ENCODE measurements at regions not wholly inside any gene's neighbourhood (a gene's known extent, or its start where the extent isn't known, plus 50 kb on each side); places are given as distances from the start of the nearest gene placed in this dataset.

GRCh38 chr2:195560209-195560895 is 96.7 kb upstream of the SLC39A10 start:
- H3K79me2 ChIP-seq (ENCODE audit: insufficient read depth, low read length), result no peaks in the 10 kb centered on the region
- H3K4me1 ChIP-seq (ENCODE audit: insufficient read depth, low read length, poor library complexity, severe bottlenecking), result peaks cover 41% of the 10 kb centered on the region
- H3F3A ChIP-seq (ENCODE audit: low read depth), result peaks cover 17% of the 10 kb centered on the region
- no peaks in the 10 kb centered on the region for H4K20me1 ChIP-seq (ENCODE audit: insufficient read depth, low read length, poor library complexity, severe bottlenecking)
- H2AFZ ChIP-seq (ENCODE audit: low read length), result peak overlapping the region; percentile 63; the same call in 1 of the 2 replicates
- TF ChIP-seq EZH2phosphoT487 (IDR thresholded peaks at IDR 0.05; ENCODE audit: borderline replicate concordance) (no peak), CTCF (conservative IDR thresholded peaks at IDR 0.05; ENCODE audit: low read length) (no peak)
- peak overlapping the region; percentile 49 for H3K9ac ChIP-seq (ENCODE audit: low read depth, low read length, poor library complexity, severe bottlenecking)
- peak overlapping the region; percentile 51 for H3K4me3 ChIP-seq (ENCODE audit: low read length, poor library complexity, severe bottlenecking)
- no peaks in the 10 kb centered on the region for H3K27me3 ChIP-seq (ENCODE audit: insufficient read depth, low read length, poor library complexity, severe bottlenecking)
- no peaks in the 10 kb centered on the region for H3K9me2 ChIP-seq (replicated peaks; ENCODE audit: low read depth, low read length)
- H3K36me3 ChIP-seq (ENCODE audit: insufficient read depth, low read length), result no peaks in the 10 kb centered on the region
- peak overlapping the region; percentile 67 for H3K4me2 ChIP-seq (ENCODE audit: low read depth, low read length, poor library complexity, severe bottlenecking)
- H3K9me3 ChIP-seq (ENCODE audit: insufficient read depth, low read depth, low read length), result no peaks in the 10 kb centered on the region

- no peaks in the 10 kb centered on the region for H3K9me2 ChIP-seq (replicated peaks; ENCODE audit: low read depth, low read length)
- no peaks in the 10 kb centered on the region for H4K20me1 ChIP-seq (ENCODE audit: insufficient read depth, low read length, poor library complexity, severe bottlenecking)
- H3K36me3 ChIP-seq (ENCODE audit: insufficient read depth, low read length), result no peaks in the 10 kb centered on the region
- H3K4me2 ChIP-seq (ENCODE audit: low read depth, low read length, poor library complexity, severe bottlenecking), result peak overlapping the region; percentile 67
- H3K79me2 ChIP-seq (ENCODE audit: insufficient read depth, low read length), result no peaks in the 10 kb centered on the region
- H2AFZ ChIP-seq (ENCODE audit: low read length), result peak overlapping the region; percentile 45; the same call in 1 of the 2 replicates
- H3F3A ChIP-seq (ENCODE audit: low read depth), result peaks cover 17% of the 10 kb centered on the region
- H3K4me1 ChIP-seq (ENCODE audit: insufficient read depth, low read length, poor library complexity, severe bottlenecking), result peaks cover 41% of the 10 kb centered on the region
- TF ChIP-seq CTCF (conservative IDR thresholded peaks at IDR 0.05; ENCODE audit: low read length), result no peak
- no peak for TF ChIP-seq EZH2phosphoT487 (IDR thresholded peaks at IDR 0.05; ENCODE audit: borderline replicate concordance)
- peak overlapping the region; percentile 51 for H3K4me3 ChIP-seq (ENCODE audit: low read length, poor library complexity, severe bottlenecking)
- H3K9me3 ChIP-seq (ENCODE audit: insufficient read depth, low read depth, low read length), result no peaks in the 10 kb centered on the region
- H3K9ac ChIP-seq (ENCODE audit: low read depth, low read length, poor library complexity, severe bottlenecking), result peak overlapping the region; percentile 61
- no peaks in the 10 kb centered on the region for H3K27me3 ChIP-seq (ENCODE audit: insufficient read depth, low read length, poor library complexity, severe bottlenecking)
Observed at GRCh38 chr2:195559431-195559914, 97.6 kb upstream of the SLC39A10 start.

GRCh38 chr2:195555971-195556370 is 101.1 kb upstream of the SLC39A10 start:
- H4K20me1 ChIP-seq (ENCODE audit: insufficient read depth, low read length, poor library complexity, severe bottlenecking), result no peaks in the 10 kb centered on the region

More at GRCh38 chr2:195555971-195556370, 101.1 kb upstream of the SLC39A10 start:
- Histone ChIP-seq H3K9me3 (ENCODE audit: insufficient read depth, low read depth, low read length) (no peaks in the 10 kb centered on the region), H3K36me3 (ENCODE audit: insufficient read depth, low read length) (no peaks in the 10 kb centered on the region), H3K4me2 (ENCODE audit: low read depth, low read length, poor library complexity, severe bottlenecking) (no peak overlapping the region), H3K9ac (ENCODE audit: low read depth, low read length, poor library complexity, severe bottlenecking) (no peak overlapping the region), H3K4me1 (ENCODE audit: insufficient read depth, low read length, poor library complexity, severe bottlenecking) (peaks cover 22% of the 10 kb centered on the region), H3F3A (ENCODE audit: low read depth) (peaks cover 17% of the 10 kb centered on the region), H3K79me2 (ENCODE audit: insufficient read depth, low read length) (no peaks in the 10 kb centered on the region), H3K27me3 (ENCODE audit: insufficient read depth, low read length, poor library complexity, severe bottlenecking) (no peaks in the 10 kb centered on the region), H3K4me3 (ENCODE audit: low read length, poor library complexity, severe bottlenecking) (no peak overlapping the region), H2AFZ (ENCODE audit: low read length) (no peak overlapping the region), H3K9me2 (replicated peaks; ENCODE audit: low read depth, low read length) (no peaks in the 10 kb centered on the region)
- TF ChIP-seq EZH2phosphoT487 (IDR thresholded peaks at IDR 0.05; ENCODE audit: borderline replicate concordance) (no peak), CTCF (conservative IDR thresholded peaks at IDR 0.05; ENCODE audit: low read length) (no peak)
